Suppressor macrophage treated with lipopolysaccharide for 1 hour (primary cell): ENCODE measurements at regions not wholly inside any gene's neighbourhood (a gene's known extent, or its start where the extent isn't known, plus 50 kb on each side); places are given as distances from the start of the nearest gene placed in this dataset.

Experiments
- DNase-seq, 3 donors: peaks; one replicate each; pipeline ENCODE4 v3.0.0-alpha.2; 2020 to 2022

DNA sequence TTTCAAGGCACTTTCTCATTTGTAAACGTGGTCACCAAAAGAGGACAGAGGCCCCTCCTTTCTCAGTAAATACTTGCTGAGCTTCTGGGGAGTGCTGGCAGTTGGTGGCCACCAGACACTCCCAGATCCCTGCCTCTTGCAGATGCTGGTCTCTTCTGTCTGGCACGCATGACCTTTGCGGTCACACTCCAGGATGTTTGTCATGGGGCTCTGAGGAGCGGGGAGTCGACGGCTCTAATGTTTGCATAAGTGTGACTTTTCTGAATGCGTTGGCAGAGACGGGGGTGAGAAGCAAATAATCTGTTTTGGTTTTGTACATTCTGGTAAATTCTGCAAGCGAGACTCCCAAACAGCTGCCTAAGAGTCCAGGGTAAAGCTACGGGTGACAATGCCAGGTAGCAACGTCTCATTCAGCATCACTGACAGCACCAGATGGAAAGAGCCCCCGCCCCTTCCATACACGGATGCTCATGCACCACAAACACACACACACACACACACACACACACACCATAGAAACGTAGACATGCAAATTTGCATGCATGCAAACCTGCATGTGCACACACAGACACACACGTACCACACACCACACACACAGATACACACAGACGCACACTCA, 101.1 kb downstream of the YTHDF1 start:
- no peak for DNase-seq

DNA sequence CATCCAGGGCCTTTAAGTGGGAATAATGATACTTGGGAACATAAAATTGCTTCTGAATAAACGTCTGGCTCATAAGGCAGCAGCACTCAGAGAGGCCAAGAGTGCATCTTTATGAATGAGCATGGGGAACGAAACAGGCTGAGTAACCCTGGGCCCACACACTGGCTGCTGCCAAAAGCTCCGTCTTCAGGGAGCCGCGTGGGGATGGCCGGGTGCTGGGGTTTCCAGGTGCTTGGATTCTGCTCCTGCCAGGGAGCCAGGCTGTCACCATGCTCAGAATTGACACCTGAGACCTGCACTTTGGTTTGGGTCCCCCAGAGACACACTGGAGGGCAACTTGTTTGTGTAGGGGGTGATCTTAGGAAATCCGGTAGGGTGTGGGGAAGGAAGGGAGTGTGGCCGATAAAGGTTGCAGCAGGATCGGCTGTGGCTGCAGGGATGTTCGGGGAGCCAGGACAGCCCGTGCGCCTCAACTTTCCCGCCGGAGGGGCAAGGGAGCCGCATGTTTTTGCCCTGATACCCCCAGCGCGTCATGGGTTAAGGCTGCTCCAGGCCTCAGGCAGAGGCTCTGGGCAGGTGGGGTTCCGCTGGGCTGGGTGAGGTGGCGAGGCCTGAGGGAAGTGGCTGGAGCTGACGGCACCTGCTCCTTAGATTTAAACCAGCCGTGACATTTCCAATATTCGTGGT, 101.8 kb downstream of the YTHDF1 start:
- no peak for DNase-seq

DNA sequence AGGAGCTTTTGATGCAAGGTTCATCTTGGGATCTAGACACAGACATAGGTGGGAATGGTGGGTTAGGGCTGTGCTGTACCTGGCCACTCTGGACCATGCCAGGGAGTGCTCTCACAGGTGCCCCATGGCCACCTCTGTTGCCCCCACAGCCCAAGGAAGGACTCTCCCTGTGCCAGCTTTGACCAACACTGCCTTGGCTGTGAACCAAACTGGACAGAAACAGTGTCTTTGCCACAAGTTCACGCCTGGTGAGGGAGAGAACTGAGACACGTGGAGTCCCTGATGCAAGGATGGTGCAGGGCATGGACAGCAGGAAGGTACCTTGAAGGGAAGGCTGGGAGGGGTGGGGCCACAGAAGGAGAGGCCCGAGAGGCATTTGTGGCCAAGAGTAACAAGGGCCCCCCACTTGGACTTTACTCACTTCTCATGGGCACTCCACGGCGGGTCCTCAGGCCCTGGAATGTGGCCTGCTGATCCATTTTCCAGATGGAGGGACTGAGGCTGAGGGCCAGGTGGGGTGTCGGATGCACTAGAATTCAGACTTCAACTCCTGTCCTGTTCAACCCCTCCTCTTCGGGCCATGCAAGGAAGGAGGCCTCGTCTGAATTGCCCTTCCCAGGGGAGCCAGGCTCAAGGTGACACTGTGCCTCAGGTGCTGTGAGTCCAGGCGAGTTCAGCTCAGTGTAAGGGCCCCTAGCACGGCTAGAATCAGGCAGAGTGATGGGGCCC, 103.3 kb downstream of the YTHDF1 start:
- no peak for DNase-seq

DNA sequence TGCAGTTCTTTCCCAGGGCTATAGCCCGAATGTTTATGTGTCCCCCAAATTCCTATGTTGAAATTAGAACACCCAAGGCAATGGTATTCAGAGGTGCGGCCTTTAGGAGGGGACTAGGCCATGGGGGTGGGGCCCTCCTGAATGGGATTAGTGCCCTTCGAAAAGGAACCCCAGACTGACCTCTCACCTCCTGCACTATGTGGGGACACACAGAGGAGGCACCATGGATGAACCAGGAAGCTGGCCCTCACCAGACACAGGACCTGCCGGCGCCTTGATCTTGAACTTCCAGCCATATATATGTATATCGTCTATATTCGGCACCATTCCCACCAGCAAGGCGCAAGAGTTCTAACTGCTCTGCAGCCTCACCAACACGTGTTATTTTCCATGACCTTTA, 101.5 kb upstream of the BHLHE23 start:
- DNase-seq, result no peak

DNA sequence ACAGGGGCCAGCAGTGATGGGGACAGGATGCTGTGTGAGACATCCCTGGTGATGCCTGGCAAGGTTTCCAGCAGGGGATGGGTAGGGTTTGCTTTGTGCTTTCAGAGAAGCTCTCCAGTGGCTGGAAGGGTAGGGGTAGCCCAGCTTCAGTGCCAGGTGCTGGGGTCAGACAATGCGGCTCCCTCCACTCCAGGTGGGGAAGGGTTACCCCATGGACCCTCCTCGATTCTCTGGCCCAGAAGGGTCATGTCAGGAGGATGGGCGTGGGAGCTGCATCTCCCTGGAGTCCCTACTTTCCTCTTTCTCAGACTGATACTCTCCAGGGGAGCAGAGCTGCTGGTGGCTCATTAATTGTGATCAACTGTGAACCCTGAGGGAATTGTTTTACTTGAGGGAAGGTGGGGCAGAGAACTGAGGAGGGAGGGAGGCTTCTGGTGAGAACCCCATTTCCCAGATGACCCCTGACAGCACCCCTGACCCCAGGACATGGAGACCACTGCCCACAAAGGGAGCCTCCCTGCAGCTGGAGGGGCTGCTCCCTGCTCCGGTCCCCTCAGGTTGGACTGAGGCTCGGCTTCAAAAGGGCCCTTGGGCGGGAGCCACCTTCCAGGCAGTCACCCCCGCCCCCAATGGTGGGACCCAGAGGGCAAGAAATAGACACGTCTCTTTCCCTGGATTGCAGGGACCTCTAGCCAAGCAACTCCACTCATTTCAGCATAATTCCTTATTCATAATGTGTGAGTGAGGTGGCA, 100.9 kb upstream of the BHLHE23 start:
- DNase-seq, result no peak

DNA sequence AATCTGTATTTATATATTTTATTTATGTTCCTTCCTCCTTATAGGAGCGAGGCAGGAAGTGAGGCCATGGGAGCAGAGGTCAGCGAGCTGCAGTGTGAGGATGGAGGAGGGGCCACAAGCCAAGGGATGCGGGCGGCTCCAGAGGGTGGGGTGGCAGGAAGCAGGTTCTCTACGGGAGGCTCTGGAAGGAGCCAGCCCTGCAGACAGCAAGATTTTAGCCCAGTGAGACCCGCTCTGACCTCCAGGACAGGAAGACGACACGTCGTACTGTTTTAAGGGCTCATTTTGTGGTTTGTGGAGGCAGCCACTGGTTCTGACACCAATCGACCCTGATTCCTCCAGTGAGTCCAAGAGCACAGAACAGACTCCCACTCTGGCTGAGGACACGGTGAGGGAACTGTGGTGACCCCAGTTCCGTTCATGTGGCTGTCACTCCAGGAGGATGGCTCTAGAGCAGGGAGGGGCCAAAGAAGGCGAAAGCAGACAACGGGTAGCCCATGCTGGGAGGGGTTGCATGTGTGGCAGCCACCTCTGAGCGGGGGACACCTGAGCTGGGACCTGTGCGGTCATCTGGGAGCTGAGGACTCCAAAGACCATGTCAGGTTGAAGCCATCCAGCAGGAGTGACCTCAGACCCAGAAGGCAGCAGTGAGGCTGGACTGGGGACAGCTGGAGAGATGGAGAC, 100.1 kb upstream of the BHLHE23 start:
- no peak for DNase-seq

DNA sequence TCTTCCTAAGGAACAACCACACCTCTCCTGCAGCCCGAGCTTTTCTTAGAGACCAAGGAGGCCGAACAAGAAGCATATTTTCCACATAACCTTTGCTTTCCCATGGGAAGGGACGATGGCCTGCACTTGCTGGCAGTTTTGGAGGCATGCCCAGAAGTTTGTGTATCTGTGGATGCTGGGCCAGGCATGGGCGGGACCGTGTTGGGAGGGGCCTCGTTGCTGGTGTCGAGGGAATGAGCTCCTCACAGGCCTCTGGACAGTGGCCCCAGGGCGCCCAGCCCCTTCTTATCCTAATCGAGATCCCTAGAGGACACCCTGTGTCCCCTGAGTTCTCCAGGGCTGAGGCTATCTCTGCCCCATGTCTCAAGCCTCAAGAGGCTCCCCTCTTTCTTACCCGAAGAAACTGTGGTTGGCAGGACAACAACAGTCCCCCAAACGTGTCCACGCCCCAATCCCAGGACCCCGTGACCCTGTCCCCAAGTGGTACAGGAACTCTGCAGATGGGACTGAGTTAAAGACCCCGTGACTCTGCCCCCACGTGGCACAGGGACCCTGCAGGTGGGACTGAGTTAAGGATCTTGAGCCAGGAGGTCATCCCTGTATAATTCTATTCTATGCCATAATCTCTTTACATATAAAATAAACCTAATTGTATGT, 99.5 kb upstream of the BHLHE23 start:
- DNase-seq, result no peak

DNA sequence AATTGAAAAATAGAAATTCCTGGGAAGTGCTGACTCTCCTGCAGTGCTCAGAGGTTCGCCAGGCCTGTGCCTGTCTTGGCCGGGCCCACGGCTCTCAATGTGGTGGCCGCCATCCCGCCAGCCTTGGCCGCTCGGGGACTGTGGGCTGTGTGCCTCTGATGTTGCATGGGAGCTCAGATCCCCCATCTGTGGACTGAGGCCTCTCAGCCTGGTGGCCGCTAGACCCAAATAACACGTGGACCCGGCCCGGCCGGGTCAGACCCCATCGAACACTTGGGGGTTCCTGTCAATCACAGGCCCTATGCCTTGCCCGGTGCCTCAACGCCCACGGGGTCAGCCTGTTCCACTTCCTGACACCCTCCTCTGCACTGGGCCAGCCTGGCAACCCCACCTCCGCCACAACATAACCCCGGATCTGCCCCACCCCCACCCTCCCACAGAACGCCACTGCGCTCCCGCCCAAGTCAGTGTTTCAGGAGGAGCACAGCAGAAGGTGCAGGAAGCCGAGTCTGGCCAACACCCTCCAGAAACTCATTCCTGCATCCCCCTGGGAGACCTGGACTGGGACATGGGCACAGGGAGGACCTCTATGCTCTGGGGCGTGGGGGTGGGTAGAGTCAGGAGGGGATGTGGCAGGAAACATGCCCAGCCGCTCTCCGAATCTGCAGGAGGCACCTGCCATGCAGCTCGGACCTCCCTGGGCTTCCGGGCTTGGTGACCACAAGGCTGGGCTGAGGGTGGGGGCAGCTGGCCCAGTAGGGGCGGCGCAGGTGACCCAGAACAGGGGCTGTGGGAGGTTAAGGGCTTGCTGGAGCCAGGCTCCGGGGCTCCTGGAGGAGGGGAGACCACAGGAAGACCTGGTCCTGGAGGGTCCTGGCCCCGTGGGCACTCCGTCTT, 98.7 kb upstream of the BHLHE23 start:
- no peak for DNase-seq

DNA sequence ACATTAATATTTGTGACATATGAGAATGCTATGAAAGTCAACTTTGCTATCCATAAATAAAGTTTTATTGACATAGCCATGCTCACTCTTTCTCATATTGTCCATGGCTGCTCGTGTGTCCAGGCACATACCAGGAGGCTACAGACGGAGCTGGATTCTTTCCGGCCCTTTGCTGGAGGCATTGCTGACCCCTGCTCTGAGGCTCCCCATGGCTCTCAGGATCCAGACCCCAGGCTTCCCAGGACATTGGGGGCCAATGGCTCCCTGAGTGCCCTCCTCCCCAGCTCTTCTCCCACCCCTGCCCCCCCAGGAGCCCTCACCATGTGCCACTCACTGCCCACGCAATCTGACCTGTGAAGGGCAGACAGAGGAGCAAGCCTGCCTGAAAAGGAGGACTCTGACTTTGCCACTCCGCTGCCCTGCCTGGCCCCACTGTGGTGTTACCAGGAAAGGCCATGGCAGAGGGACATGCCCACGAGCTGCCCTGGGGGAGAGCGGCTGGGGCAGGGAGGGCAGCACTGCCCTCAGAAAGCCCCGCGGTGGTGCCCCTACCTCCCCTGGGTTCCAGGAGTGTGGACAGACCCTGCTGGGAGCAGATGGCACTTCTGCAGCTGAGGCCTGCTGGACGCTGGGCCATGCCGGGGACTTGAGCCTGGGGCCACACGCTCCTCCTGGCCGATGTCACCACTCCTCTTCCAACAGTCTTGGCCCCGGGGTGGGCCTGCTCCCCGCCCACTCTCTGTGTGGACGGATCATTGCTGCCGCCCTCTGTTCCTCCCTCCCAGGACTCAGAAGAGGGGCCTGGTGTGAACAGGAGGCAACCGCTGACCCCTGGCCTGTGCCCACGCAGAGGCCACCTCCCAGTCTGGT, 97.8 kb upstream of the BHLHE23 start:
- DNase-seq, result no peak

DNA sequence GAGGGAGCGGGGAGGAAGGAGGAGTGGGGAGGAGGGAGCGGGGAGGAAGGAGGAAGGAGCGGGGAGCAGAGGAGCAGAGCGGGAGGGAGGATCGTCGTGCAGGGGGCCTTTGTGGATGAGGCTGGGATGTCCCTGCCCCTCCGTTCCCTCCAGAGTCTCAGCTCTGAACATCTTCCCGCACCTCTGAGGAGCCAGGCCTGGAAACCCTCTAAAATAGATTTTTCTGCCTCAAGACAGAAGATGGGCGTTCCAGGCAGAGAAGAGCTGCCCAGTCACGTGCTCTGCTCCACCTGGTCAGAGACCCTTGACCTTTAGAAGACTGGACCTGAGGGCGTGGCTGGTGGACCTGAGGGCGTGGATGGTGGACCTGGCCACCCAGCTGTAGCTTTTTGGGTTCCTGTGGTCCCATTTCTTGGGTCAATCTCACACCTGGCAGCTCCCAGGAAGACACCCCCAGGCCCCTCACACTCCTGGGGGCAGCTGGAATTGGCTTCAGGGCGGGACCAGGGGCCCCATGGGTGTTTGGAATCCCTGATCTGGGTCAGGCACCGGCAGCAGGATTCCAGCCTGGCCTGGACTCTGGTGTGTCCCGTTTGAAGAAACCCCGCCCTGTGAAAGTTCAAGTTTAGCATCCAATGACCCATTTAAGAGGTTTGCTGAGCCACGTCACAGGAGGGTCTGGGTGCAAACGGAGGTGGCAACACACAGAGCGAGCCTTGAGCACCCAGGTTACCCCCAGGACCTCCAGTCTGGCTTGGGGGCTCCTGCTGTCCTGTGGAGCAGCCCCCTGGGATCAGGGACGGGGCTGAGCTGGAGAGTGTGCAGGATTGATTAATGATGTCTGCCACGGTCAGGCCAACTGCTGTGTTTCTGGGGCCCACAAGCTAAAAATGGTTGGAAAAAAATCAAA, 96.9 kb upstream of the BHLHE23 start:
- no peak for DNase-seq

DNA sequence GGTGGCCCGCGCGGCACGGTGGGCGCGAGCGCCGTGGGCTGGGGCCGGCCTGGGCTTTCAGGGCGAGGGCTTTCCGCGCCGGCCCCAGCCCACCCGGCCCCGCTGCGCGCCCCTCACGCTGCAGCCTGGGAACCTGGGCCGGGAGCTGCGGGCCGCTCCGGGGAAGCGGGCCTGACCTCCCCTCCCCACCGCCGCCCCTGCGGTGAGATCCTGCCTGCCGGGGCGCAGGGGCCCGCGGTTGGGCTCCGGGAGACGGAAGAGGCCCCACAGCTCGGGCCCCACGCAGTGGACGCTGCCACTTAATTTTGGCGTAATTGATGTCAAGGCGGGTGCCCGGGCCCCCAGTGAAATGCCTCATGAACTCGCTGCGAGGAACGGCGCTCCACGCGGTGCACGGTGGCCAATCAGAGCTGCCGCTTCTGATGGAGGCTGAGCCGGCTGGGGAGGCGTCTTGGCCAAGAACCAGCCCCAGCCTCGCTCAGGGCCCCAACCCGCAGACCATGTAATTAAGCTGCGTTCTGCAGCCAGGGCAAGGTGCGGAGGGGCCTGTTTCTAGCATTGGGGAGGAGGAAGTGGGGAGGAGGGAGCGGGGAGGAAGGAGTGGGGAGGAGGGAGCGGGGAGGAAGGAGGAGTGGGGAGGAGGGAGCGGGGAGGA, 96.1 kb upstream of the BHLHE23 start:
- peak in 2 of 3 donors; percentile 23 to 33 for DNase-seq

DNA sequence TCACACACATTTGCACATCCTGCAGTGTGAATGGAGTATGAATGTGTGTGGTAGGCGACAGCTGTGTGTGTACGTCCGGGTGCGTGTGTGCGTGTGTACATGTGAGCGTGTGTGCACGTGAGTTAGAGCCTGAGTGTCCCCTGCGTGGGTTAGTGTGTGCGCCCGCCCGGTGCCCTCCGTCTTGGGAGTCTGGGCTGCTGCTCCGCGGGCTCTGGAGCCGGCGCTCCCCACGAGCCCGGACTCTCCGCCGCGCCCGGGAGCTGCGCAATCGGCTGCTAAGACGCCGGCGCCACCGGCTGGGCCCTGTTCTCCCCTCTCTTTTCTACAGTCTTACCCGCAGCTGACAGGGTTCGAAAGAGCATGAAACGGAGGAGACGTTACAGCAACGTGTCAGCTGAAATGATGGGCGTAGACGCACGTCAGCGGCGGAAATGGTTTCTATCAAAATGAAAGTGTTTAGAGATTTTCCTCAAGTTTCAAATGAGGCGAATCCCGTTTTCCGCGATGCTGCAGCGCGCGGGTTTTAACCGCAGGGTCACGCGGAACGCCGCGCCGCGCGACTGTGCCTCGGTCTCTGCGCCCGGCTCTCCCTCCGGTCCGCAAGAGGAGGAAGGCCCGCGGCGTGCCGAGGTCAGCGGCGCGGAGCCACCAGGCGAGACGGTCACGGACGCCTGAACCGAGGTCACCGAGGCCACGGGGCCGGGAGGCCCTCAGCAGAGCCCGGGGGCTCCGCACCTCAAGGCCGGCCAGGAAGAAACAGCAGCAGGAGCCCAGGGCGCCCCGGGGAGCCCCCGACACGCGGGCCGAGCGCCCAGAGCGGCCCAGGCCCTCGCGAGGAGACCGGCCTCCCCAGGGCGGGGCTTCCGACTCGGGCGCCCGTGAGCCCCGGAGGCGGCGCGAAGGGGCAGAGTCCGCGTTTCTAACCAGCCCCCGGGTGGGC, 95.3 kb upstream of the BHLHE23 start:
- peak; percentile 41 to 62 (median 43) for DNase-seq

DNA sequence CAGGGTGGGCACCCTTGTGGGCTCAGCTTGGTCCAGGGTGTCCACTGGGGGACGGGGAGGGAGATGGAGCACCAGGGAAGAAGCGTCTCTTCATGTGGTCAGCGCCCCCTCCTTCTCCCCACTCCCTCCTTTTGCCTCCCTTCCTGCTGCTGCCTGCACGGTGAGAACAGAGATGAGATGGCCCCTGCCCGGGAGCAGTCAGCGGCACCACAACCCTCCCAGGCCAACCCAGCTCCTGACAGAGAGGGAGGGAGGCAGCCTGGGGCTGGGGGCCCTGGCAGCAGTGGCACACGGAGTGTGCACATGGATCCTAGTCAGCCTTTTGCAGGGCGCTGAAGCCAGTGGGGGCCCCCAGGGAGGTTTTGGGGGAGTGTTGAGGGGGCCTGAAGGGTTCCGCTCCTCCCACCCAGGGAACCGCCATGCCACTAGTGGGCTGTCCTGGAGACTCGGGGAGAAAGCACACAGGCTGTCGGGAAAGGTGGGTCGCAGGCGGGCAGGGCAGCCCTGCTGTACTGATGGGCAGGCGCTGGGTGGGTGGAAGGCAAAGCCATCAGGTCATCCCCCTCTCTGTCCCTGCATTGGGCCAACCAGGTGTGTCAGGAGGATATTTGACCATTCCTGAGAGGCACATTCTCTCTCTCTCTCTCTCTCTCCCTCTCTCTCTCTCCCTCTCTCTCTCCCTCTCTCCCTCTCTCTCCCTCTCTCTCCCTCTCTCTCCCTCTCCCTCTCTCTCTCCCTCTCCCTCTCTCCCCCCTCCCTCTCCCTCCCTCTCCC, 94.3 kb upstream of the BHLHE23 start:
- DNase-seq, result no peak

DNA sequence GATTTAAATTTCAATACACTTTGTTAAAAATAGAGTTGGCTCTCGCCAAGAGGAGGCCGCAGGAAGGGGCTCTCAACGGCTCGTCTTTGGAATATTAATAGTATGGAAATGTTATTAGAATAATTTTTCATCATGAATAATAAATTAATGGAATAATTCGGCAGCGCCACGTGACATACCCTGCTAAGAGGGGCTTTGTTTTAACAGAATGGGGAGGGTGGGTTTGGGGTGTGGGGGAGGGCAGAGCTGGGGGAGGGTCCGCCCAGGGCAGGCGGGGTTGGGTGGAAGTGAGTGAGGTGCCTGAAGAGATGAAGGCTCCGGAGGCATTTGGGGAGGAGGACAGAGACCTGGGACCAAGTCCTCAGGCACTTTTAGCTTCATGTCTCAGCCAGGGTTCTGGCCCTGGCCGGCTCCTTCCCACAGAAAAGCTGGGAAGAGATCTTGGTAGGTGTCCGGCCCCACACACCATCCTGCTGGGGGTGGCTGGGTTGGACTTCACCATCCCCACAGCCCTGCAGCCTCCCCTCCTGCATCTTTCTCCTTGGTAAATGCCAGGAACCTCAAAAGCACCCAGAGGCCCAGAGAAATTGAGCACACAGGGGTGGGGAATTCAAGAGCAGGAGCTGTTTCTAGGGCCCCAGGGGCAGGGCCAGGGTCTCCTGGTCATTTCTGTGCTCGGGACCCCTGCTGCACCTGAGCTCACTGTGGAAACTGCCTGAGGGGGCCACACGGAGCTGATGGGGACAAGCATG, 93.6 kb upstream of the BHLHE23 start:
- DNase-seq, result no peak

DNA sequence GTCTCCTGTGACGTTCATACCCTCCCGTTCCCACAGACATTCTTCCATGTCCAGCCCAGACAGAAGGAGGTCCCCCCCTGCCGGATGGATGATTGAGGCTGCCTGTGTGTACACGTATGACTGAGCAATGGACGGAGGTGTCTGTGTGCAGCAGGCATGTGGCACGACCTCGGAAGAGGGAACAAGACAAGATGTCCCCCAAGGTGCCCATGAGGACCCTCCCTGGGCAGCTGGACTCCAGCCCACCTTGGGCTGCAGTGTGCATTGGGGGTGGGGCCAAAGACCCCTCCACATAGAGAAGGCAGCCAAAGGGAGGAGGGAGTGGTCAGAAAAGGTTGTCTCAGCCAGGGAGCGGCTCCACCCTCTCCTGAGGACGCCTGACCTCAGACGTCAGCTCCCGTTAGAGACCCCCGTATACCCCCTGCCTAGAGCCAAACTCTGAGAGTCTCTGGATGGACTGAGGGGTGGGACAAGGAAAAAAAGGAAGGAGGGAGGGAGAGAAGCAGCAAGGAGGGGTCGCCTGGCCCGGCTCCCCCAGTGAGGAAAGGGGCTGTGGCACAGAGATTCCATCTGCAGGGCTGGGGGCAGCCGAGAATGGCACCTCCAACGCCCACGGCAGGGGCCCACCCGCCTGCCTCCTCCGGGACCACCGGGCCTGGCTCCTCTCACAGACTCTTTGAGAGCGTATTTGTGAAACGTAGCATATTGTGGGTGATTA, 92.9 kb upstream of the BHLHE23 start:
- no peak for DNase-seq
